Activated CD8-positive, alpha-beta memory T cell treated with anti-CD3 and anti-CD28 coated beads, Interleukin-2, amount 50 U/mL, for 24 hours (primary cell): ENCODE measurements at regions not wholly inside any gene's neighbourhood (a gene's known extent, or its start where the extent isn't known, plus 50 kb on each side); places are given as distances from the start of the nearest gene placed in this dataset.
"Not testable (repeated sequence)": the region's sequence is repeated elsewhere in the genome, so short reads cannot be mapped to it uniquely, and the experiment has no call there.

Experiments used
- DNase-seq: peaks from one replicate; pipeline ENCODE4 v3.0.0-alpha.2; 2020; ENCODE audit errors: extremely low read depth

- no peak for DNase-seq
These were observed 101.8 kb upstream of the LARP1 start for GRCh38 chr5:154653418-154653763.

GRCh38 chr5:154652746-154653417 is 102.3 kb upstream of the LARP1 start:
- DNase-seq: no peak

DNA sequence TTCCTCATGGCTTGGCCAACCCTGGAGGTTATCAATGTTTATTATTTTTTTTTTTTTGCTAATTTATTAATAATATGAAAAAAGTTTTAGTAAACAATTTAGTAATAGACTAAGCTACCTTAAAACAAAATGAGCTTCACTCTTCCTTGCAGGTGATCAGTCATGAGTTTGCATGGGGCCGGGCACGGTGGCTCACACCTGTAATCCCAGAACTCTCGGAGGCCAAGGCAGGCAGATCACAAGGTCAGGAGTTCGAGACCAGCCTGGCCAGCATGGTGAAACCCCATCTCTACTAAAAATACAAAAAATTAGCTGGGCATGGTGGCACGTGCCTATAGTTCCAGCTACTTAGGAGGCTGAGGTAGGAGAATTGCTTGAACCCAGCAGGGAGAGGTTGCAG is 103.4 kb upstream of the LARP1 start:
- DNase-seq: not testable (repeated sequence)

DNA sequence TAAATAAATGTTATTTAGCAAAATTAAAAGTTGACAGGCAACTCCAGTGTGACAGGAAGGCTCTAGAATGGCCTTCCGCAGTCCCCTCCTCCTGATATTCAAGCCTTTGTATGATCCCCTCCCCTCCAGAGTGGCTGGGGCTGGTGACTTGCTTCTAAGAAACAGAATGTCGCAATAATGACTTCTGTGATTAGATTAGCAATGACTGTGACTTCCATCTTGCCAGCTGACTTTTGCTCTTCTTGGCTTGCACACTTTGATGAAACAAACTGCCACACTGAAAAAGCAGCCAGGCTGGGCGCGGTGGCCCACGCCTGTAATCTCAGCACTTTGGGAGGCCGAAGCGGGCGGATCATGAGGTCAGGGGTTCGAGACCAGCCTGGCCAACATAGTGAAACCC is 106.5 kb upstream of the LARP1 start:
- no peak for DNase-seq

DNA sequence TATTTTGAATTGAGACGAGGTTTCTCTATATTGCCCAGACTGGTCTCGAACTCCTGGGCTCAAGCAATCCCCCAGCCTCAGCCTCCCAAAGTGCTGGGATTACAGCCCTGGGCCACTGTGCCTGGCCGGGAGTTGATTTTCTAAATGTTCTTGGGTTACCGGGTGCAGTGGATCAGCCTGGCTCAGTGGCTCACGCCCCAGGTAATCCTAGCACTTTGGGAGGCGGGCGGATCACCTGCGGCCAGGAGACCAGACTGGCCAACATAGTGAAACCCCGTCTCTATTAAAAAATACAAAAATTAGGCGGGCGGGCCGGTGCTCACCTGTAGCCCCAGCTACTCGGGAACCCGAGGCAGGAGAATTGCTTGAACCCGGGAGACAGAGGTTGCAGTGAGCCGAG is 106.9 kb upstream of the LARP1 start:
- no peak for DNase-seq

GRCh38 chr5:154647761-154648145 is 107.4 kb upstream of the LARP1 start:
- DNase-seq: no peak

DNA sequence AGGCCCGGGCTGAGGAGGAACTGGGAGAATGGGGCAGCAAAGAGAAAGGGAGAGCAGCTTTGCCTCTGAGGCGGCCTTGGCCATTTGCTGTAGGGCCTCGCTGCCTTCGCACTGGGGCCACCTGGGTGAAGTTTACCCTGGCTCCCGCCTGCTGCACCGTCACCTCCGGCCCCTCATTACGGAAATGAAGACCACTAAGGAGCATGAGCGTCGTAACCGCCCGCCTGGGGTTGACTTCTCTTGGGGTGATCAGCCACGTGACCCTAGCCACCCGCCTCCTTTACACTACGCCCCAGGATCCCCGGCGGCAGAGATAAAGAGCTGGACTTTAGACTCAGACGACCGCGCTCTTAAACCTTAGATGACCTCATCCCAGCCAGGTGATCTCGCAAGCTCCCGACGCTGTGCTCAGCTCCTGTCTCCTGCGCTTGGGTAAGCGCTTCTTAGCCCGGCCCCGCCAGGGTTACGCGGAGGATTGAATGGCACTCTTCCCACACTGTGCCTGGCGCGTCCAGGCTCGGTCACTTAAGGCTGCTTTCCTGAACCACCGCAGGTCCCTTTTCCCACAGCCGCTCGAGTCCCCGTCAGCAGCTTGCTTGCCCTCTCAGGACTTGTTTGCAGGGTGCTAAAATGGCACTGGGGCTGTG is 107.9 kb upstream of the LARP1 start:
- DNase-seq: peak; percentile 0

- no peak for DNase-seq
These were observed 108.4 kb upstream of the LARP1 start for GRCh38 chr5:154646745-154647113.

GRCh38 chr5:154644745-154645411 is 110.3 kb upstream of the LARP1 start:
- DNase-seq: no peak

- DNase-seq: no peak
These were observed 112.5 kb upstream of the LARP1 start for GRCh38 chr5:154642499-154643245.

GRCh38 chr5:154640213-154640831 is 114.9 kb upstream of the LARP1 start:
- not testable (repeated sequence) for DNase-seq

DNA sequence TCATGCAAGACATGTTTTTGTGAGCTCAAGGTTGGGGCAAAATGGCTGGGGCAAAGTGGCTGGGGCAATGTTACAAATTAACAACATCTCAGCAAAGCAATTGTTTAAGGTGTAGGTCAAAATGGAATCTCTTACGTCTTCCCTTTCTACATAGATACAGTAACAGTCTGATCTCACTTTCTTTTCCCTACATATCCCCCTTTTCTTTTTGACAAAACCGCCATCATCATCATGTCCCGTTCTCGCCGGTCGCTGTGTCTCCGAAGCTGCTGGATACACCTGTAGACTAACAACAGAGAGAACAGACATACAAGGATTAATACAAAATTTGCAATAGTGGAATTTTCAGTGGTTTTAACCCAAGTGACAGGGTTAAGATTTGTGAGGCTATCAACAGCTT is 118.4 kb upstream of the LARP1 start:
- DNase-seq: not testable (repeated sequence)

GRCh38 chr5:154636271-154636670 is 118.9 kb upstream of the LARP1 start:
- not testable (repeated sequence) for DNase-seq

- not testable (repeated sequence) for DNase-seq
These were observed 121.4 kb upstream of the LARP1 start for GRCh38 chr5:154633744-154634143.

DNA sequence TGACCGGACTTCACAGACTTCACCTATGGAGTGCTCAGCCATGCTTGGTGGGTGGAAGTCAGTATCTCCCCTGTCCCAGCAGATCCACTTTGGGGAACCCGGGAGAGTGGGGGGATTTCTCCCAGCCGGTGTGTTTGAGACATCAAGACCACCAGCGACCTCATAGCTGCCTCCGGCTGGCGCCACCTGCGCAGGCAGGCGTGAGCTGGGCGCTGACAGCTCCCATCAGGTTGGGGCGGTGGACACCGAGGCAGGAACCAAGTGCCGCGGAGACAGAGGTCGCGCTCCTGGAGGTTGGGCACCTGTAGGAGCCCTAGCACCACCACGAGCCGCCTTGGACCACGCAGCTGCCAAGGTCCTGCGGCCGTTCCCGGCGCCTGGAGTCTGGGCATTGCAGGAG is 124.0 kb upstream of the LARP1 start:
- DNase-seq: no peak

DNA sequence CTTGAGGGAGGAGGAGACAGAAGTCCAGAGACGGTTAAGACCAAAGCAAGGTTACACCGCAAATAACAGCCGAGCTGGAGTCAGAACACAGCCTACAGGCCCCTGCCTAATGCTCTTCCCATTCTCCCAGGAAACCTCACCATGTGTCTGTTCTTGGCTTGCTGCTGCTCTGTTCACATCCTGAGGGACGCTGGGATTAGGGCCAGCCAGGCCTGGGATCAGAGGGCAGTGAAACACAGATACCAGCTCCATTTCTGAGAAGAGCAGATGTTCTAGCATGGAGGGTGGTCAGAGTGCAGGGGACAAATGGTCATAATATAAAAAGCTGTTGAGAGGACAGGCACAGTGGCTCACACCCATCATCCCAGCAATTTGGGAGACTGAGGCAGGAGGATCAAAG is 124.8 kb upstream of the LARP1 start:
- no peak for DNase-seq

DNA sequence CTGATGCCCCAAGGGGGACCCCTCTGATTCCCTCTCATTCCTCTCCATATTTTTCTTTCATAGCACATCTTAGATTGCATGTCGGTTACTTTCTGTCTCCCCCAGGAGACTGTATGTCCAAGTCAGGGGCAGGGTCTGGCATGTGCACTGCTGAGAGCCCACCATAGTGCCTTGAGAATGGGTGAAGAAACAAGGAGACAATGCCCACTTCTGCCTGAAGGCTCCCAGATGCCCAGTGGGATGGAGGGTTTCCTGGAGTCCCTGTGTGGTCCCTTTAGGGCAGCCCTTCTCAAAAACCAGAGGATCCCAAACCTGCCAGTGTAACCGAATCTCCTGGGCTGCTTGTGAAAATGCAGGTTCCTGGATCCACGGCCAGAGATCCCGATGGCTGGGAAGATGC is 126.5 kb upstream of the LARP1 start:
- no peak for DNase-seq

DNA sequence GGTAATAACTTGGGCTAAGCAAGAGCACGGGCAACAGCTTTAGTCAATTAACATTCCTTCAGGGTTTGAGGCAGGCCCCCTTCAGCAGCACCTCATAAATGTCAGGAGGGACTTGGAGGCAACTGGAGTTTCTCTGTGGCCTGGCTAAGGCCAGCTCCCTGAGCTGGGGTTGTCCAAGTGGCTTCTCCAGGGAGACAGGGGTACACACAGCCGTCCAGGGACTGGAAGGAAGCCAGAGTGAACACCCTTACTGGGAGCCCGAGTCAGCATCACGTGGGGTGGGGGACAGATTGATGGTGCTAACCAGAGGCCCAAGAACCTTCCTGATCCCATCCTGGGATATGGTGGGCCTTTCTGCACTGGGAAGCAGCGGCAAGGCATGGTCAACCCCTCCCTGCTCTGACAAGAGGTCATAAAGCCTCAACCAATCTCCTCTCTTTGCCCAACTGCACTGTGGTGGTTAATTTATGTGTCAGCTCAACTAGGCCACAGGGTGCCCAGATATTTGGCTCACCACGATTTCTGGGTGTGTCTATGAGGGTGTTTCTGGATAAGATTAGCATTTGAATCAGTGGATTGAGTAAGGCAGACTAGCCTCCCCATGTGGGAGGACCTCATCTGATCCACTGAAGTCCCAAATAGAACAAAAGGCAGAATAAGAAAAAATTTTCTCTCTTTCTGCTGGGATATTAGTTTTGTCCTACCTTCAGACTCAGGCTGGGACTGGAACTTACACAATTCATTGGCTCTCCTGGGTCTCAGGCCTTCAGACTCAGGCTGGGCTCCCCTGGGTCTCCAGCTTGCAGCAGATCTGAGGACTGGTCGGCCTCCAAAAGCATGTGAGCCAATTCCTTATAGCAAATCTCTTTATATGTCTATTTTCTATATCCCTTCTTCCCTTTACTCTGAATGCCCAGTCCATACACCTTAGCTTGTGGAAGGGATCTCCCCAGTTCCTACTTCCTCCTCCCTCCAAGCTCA is 127.2 kb upstream of the LARP1 start:
- no peak for DNase-seq

DNA sequence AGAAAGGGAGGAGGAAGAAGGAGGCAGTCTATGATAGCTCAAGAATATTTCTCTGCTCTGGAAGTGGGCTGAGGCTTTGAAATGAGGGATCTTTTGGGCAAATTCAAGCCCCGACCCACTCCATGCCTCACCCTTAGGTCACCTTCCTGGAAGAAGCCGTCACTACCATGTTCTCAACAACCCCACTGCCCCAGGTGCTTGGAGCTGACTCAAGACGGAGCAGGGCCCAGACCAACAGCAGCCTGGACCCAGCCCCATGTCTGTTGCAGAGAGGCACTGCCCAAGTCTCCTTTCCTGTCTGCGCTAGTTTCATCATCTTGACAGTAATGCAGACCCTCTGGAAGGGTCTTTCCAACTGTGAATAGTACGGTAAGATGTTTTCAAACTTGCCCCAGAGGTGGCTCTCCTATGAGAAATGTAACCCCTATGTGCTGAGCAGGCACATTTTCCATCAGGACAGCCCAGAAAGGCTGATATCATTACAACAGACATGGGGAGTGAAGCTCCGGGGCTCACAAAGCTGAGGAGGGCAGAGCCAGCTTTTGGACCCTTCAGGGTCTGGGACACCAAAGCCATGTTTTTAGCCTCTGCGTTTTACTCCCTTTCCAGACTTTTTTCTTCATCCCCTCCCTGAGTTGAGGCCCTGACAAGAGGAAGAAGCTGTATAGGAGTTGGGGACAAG is 128.2 kb upstream of the LARP1 start:
- DNase-seq: no peak

DNA sequence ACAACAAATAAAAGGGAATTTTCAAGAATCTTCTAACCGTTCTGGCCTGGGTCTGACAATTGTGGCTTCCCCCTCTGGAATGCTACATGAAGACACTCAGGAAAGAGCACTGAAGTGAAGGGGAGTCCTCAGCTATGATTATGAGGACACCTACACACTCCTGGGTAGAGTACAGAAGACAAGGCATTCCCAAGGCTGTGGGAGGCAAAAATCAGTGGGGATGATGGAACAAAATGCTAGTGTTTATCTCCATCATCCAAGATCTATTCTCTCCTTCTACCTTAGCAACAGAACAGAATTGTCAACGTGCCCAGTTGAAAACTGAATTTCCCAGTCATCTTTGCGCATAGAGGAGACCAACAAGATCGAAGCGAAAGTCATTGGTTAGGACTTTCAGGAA is 130.1 kb upstream of the LARP1 start:
- DNase-seq: no peak
